Prostate gland (tissue), 2 donors: ENCODE measurements at regions not wholly inside any gene's neighbourhood (a gene's known extent, or its start where the extent isn't known, plus 50 kb on each side); places are given as distances from the start of the nearest gene placed in this dataset.

ENCODE experiments used
- DNase-seq: peaks from one replicate; pipeline ENCODE4 v3.0.0-alpha.2; 2019; ENCODE audit warnings: low spot score
- H3K27ac ChIP-seq, 2 donors: fragments of 200-600 bp; sonication (generic); 2 replicates each; pipeline ENCODE4 v1.5.1; 2017 to 2019
- H3K27me3 ChIP-seq: fragments of 200-600 bp; sonication (generic); replicated peaks from 2 replicates; pipeline ENCODE4 v1.5.1; 2019; ENCODE audit not compliant: insufficient read depth
- H3K36me3 ChIP-seq, 2 donors: fragments of 200-600 bp; sonication (generic); 1 replicate in 1 of 2; 2 replicates in 1 of 2; pipeline versions ENCODE4 v1.5.1 to v1.8.1; 2017 to 2019
- H3K4me1 ChIP-seq: fragments of 200-600 bp; sonication (generic); replicated peaks from 2 replicates; pipeline ENCODE4 v1.5.1; 2019
- H3K4me3 ChIP-seq, 2 donors: fragments of 200-600 bp; sonication (generic); 2 replicates each; pipeline ENCODE4 v1.5.1; 2017 to 2019
- H3K9me3 ChIP-seq: fragments of 200-600 bp; sonication (generic); 2 replicates; pipeline ENCODE4 v1.5.1; 2017
- CTCF ChIP-seq, 4 experiments: fragments of 200-600 bp in 2 of 4; fragments of 450-650 bp in 2 of 4; sonication (generic) in 2 of 4; IDR thresholded peaks; 1 replicate in 3 of 4; 2 replicates in 1 of 4; pipeline ENCODE4 v1.5.1; 2016 to 2019; ENCODE audit warnings: antibody characterized with exemption in 4 of 4, mild to moderate bottlenecking in 2 of 4, moderate library complexity in 2 of 4
- POLR2A ChIP-seq: fragments of 450-650 bp; IDR thresholded peaks from one replicate; pipeline ENCODE4 v1.6.1; 2016; ENCODE audit warnings: antibody characterized with exemption, mild to moderate bottlenecking
- POLR2AphosphoS5 ChIP-seq: sonication (generic); formaldehyde crosslinking; IDR thresholded peaks from one replicate; pipeline ENCODE4 v1.6.1; 2017; ENCODE audit warnings: antibody characterized with exemption
- WGBS: methylation state at CpG from one replicate; pipeline ENCODE4 v1.1.5; 2018; 5-methylcytosine and 5-hydroxymethylcytosine counted together
- intact Hi-C: fragments of 100-400 bp; cut with DNase I; formaldehyde crosslinking; loops from one replicate; pipeline ENCODE4 v1.14.2; 2022

- no peak overlapping the region for H3K27ac ChIP-seq
- no peaks in the 10 kb centered on the region for H3K36me3 ChIP-seq
- no peaks in the 10 kb centered on the region for H3K4me1 ChIP-seq
- 76% methylated on average over 6 of the region's 6 CpGs for WGBS
- TF ChIP-seq POLR2A (no peak), POLR2AphosphoS5 (no peak), CTCF (IDR thresholded peaks at IDR 0.05) (no peak)
- H3K9me3 ChIP-seq = no peaks in the 10 kb centered on the region
- no peak overlapping the region for H3K4me3 ChIP-seq
- H3K27me3 ChIP-seq = no peaks in the 10 kb centered on the region
- intact Hi-C loops = no loop called here
- no peak for DNase-seq
Observed at GRCh38 chr1:101330427-101331130, 93.8 kb downstream of the S1PR1 start.

DNA sequence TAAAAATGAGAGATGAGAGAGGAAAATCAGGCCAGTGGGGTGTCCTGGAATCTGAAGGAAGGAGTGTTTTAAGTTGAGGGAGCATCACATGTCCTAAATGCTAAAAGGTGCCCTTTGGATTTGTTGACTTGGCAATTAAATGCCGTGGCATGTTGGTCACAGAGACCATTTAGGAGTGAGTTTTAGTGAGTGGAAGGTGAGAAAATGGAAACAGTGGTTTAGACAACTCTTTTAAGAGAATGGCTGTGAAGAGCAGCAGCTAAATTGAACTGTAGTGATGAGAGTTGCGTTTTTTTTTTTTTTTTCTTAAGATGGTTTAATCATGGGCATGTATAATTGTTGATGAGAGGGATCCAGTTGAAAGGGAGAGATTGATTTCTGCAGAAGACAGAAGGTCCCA is 95.0 kb downstream of the S1PR1 start:
- Histone ChIP-seq H3K4me1 (no peaks in the 10 kb centered on the region), H3K4me3 (no peak overlapping the region), H3K9me3 (no peaks in the 10 kb centered on the region), H3K27ac (no peak overlapping the region), H3K27me3 (no peaks in the 10 kb centered on the region), H3K36me3 (no peaks in the 10 kb centered on the region)
- TF ChIP-seq POLR2A = no peak
- no peak for TF ChIP-seq CTCF (IDR thresholded peaks at IDR 0.05)
- TF ChIP-seq POLR2AphosphoS5 = no peak
- no peak for DNase-seq
- intact Hi-C loops = no loop called here
- 56% methylated on average over 2 of the region's 2 CpGs for WGBS

DNA sequence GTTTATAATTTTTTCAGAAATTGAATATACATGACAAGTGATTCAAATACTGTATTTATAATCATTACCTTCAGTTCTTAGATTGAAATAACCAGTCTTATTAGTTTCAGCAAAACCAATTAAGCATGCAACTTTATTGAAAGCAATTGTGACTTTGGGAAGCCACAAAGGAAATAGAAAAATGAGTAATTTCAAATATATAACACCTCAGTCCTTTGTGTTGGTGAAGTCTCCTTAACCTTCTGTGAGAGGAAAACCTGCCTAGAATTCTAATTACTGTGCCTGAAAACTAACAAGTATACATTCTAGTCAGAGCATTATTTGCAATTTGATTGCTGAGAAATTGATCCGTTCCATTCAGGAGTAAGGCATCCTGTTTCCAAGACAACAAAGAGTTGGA is 95.8 kb downstream of the S1PR1 start:
- Histone ChIP-seq H3K4me3 (no peak overlapping the region), H3K9me3 (no peaks in the 10 kb centered on the region), H3K36me3 (no peaks in the 10 kb centered on the region), H3K4me1 (no peaks in the 10 kb centered on the region), H3K27me3 (no peaks in the 10 kb centered on the region), H3K27ac (no peak overlapping the region)
- WGBS = 97% methylated on average over 1 of the region's 1 CpG
- DNase-seq = no peak
- no peak for TF ChIP-seq POLR2A
- no peak for TF ChIP-seq CTCF (IDR thresholded peaks at IDR 0.05)
- no peak for TF ChIP-seq POLR2AphosphoS5
- intact Hi-C loops = no loop called here

GRCh38 chr1:101333186-101333585 is 96.4 kb downstream of the S1PR1 start:
- 87% methylated on average over 4 of the region's 4 CpGs for WGBS
- DNase-seq = no peak
- Histone ChIP-seq H3K36me3 (no peaks in the 10 kb centered on the region), H3K27me3 (no peaks in the 10 kb centered on the region), H3K4me3 (no peak overlapping the region), H3K27ac (no peak overlapping the region), H3K4me1 (no peaks in the 10 kb centered on the region), H3K9me3 (no peaks in the 10 kb centered on the region)
- TF ChIP-seq CTCF (IDR thresholded peaks at IDR 0.05) = no peak
- no peak for TF ChIP-seq POLR2A
- no peak for TF ChIP-seq POLR2AphosphoS5
- intact Hi-C loops = no loop called here

GRCh38 chr1:101337968-101338367 is 101.1 kb downstream of the S1PR1 start:
- H3K27ac ChIP-seq = no peak overlapping the region
- DNase-seq = no peak
- H3K9me3 ChIP-seq = no peaks in the 10 kb centered on the region
- no peaks in the 10 kb centered on the region for H3K4me1 ChIP-seq
- H3K27me3 ChIP-seq = no peaks in the 10 kb centered on the region
- intact Hi-C loops = no loop called here
- H3K36me3 ChIP-seq = no peaks in the 10 kb centered on the region
- WGBS = 90% methylated on average over 1 of the region's 1 CpG
- H3K4me3 ChIP-seq = no peak overlapping the region
- TF ChIP-seq CTCF (IDR thresholded peaks at IDR 0.05) = no peak
- no peak for TF ChIP-seq POLR2AphosphoS5
- TF ChIP-seq POLR2A = no peak
